GM18858 (cell line): ENCODE measurements at regions not wholly inside any gene's neighbourhood (a gene's known extent, or its start where the extent isn't known, plus 50 kb on each side); places are given as distances from the start of the nearest gene placed in this dataset.
A peak's percentile ranks its signal among the peaks of the same experiment; 100 is the strongest.

ENCODE experiments used
- ATAC-seq: cut with Tn5 transposase; IDR thresholded peaks from one replicate; pipeline ENCODE4 v1.9.1; 2021; ENCODE audit not compliant: unreplicated experiment

DNA sequence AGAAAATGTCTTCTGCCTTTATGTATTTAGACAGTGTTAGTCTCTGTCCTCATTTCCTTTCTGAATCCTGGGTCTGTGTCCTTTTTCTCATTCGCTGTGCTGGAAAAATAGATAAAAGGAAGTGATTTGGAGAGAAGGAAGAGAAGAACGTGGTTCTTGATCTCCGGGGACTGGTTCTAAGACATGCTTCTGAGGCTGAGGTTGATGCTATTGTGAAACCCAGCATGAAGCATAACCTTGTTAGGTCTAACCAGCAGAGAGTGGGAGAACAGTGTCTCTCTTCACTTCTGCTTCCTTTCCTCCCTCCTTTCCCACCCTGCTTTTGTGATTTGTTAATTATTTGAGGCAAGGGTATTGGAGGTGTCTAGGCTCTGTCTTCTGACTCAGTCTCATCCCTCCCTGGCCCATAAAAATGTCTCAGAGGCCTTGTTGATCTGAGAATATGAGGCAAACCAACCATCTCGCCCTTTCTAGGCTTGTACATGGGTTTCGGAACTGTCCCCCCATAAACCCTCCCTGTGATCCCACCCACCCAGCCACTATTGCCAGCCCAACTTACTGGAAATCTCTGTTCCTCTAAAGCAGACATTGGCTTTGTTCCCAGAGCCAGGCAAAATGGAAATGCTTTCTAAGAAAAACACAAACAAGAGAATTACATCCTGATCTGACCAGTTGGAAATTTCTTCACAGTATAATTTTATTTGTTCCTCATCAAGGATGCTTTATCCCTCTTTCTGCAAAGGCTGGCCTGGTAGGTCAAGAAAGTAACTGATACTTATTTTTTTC is 360.6 kb upstream of the TNP1 start:
- no peak for ATAC-seq

DNA sequence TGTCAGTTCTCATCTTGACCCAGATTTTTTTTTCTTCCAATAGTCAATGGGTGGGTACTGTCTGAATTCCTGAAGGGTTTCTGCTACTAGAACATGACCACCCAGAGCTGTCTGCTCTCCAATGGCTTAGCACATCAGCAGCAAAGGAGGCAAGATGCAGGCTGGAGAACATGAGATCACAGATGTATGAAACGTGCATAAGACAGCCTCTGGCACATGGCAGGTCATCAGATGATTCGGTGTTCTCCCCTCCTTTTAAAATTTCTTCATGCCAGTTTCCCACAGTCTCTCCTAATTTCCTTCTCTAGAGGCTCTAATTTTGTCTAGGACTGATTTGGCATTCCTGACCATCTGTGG is 359.3 kb upstream of the TNP1 start:
- no peak for ATAC-seq

DNA sequence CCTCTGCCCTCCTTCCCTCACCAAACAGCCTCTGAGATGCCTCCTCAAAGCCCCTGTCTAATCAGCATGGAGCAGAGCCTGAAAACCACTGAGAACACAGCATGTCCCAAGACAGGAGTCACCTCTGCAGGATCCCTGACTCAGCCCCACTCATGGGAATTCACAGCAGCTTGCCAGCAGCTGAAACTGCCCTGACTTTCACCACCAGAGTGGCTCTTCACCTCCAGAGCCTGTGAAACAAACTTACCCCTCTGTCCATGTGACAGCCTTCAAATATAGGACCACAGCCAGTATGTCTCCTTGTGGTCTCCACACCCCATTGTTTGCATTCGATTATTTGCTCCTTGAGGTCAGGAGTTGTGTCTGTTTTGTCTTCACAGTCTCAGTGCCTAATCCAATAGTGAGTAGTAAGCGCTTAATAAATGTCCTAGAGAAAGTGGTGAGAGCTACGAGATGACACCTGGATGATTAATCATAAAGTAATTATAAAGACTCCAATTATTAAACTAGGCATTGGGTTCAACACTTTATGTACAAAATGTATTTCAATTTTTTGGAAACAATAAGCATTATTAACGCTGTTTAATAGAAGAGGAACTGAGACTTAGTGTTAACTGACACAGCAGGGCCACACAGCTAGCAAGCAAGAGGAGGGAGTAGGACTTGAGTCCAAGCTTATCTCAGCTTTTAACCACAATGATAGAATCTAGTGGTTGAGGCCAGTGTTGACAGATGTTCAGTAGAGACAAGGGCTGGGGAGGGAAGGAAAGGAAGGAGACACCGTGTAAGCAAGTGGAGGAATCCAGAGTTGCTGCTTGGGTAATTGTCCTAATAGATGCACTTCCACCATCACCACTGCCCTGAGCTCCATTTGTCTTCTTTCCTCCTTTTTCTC is 358.7 kb upstream of the TNP1 start:
- ATAC-seq: peak; percentile 42

DNA sequence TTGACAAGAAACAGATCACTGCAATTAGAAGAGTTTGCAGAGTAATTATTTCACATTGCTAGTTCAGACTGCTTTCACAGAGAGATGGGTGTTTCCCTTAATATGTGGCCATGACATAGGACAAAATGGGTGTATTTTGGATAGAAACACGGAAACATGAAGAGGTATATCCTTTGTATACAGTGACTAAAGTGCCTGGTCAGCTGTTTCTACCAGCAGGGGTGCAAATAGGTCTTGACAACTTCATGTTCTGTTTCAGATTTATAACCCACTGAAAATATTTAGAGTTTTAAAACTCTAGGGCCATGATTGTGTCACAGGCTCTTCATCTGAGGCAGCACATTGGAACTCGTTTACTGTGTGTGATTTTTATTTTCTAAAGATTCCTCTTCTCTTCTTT is 357.1 kb upstream of the TNP1 start:
- no peak for ATAC-seq

DNA sequence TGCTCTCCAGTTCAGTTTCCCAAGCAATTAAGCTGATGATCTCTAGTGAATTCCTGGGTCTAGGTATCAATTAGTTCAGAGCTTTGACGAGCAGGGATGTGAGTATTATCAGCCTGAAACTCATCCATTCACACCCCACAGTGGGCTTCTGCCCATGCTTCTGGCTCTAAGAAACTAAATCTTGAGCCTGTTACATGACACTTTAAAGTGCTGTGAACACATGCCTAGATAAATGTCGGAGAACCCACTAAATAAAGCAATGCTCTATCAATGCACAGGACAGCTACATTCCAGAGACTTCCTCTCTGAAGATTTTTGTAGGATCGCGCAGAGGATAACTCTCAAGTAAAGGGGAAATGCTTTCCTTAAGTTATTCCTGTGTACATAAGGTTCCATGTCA is 356.5 kb upstream of the TNP1 start:
- no peak for ATAC-seq

DNA sequence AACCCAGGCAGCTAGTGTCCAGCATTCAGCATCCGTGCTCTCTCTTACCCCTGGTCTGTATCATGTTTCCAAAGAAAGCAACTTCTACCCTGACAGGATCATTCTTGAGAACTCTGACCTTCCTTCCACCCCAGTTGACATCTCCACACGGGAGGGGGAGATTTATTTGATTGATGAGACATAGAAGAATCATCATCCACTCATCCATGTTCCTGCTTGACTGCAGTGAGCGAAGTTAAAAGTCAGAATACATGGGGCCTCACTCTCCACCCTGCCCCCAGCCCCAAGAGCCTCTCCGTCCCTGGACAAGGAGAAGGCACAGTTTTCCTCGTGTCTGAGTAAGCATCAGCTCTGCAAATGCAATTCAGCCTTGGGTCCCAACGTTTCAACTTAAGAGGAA is 356.0 kb upstream of the TNP1 start:
- ATAC-seq: no peak

DNA sequence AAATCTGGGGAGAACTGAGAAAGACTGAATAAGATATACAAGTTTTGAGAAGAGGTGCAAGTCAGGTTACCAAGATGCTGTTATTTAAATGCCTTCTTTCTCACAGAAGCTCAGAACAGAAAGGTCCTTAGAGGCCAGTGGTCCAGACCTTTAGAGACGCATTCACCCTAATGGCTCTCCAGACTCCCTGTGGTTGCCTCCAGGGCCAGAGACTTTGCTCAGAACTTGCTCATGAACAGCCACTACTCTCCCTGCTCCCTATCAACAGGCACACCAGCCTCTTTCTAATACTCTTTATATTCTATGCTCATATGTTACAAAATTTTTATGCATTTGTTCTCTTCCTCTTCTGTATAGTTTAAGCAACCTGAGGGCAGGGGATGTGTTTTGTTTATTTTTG is 349.0 kb upstream of the TNP1 start:
- ATAC-seq: no peak

DNA sequence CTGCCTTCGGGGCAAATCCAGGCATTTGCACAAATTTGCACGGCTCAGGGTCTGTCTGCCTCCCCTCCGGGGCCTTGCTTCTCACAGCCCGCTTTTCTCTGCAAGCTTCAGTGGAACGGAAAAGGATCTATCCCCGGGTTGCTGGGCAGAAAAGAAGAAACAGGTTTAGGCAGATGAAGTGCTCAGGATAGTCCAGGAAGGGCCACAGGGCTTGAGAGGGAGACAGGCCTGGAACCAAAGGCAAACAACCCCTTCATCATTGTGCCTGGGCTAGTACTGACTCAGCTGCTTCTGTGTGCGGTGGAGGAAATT is 347.8 kb upstream of the TNP1 start:
- ATAC-seq: no peak

DNA sequence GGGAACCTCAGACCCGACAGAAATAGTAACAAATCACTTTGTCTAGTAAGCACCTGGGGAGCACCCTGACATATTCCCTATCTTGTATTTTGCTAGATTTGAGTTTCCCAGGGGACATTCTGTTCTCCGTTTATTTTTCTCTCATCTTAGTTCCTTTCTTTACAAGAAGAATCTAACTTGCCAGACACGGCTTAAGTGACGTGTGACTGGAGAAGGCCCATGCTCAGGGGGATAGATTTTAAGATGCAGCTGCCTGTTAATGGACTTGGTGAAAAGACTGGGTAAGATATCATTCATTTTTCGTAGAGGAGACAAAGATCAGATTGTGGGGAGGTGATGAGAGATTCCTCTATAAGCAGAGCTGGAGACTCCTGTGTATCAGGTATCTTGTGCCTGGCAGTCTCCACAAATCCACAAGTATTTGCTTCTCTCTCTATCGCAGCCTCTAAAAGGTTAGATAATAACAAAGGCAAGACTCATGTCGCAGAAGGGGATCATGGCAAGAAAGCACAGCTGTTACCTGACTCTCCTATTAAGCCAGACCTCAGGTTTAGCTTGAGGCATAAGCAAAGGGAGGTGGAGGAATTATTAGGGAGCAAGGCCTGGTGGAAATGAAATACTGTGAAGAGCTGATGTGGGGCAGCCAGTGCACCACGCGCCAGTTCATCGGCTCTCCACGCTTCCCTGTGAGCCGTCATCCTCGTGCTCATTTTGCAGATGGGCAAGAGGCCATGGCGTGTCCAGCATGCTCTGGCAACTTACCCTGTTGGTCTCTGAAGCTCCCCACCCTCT is 347.2 kb upstream of the TNP1 start:
- ATAC-seq: no peak

DNA sequence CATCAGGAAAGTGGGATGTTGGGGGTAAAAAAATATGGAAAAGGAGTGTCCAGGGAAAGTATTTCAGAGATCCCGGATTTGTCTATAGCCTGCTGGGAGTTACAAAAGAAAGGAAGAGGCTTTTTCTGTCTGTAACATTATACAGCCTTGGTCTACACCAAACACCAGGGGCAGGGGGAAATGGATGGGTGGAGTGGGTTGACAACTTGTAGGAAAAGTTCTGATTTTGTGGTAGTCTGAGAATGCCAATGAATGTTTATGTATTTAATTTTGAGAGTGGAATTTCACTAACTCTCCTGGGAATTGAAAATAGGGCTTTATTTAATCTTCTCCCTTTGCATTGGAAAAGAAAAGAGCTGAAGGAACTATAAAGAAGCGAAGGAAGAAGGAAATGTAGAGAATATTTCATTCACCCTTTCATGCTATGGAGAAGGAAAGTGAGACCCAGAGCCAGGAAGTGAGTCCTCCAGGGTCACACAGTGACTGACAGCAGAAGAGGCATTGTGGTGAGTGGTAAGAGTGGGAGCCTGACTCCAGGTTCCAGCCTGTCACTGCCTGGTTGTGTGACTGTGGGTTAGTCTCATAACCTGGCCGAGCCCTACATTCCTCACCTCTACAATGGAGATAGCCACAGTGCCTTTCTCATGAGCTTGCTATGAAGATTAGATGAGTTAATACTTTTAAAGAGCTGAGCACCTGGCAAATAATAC is 346.3 kb upstream of the TNP1 start:
- ATAC-seq: no peak

DNA sequence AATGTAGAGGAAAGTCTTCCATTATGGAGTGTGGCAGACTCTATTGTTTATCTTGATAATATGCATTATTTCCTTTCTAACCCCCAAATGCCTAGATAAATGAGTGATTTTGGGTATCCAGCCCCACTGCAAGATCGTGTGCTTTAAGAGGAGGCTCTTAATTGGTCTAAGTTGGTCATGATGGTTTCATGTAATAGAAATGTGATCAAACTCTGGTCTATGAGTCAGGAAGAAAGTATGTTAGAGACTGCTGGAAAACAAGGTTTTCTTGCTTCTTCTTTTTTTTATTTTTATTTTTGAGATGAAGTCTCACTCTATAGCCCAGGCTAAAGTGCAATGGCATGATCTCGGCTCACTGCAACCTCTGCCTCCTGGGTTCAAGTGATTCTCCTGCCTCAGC is 344.5 kb upstream of the TNP1 start:
- no peak for ATAC-seq

DNA sequence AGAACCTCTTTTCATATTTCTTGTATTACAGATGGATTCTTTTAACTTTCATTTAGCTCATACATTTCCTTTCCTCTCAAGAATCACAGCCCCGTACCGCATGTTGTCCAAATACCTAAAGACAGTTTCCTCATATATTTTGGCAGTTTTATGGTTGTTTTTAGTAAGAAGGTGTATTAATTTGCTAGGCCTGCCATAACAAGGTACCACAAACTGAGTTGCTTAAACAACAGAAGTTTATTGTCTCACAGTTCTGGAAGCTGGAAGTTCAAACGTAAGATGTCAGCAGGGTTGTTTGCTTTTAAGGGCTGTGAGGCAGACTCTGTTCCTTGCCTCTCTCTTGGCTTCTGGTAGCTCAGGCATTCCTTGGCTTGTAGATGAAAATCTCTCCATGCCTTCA is 343.2 kb upstream of the TNP1 start:
- ATAC-seq: no peak

DNA sequence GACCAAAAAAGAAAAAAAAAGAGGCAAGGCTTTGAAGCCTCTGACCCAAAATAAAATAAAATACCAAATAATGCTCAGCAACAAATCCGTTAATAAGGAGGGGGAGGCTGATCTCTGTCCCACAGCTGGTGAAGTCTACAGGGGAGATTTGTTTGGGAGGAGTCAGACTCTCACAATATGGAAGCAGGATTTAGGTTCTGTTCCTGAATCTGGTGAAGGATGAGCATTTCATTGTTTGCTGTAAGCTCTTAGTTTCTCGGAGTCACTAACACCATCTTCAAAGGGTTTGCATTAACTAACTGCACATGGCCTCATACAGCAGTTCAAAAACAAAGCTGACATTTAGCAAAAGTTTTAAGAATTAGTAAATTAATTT is 339.4 kb upstream of the TNP1 start:
- ATAC-seq: no peak

DNA sequence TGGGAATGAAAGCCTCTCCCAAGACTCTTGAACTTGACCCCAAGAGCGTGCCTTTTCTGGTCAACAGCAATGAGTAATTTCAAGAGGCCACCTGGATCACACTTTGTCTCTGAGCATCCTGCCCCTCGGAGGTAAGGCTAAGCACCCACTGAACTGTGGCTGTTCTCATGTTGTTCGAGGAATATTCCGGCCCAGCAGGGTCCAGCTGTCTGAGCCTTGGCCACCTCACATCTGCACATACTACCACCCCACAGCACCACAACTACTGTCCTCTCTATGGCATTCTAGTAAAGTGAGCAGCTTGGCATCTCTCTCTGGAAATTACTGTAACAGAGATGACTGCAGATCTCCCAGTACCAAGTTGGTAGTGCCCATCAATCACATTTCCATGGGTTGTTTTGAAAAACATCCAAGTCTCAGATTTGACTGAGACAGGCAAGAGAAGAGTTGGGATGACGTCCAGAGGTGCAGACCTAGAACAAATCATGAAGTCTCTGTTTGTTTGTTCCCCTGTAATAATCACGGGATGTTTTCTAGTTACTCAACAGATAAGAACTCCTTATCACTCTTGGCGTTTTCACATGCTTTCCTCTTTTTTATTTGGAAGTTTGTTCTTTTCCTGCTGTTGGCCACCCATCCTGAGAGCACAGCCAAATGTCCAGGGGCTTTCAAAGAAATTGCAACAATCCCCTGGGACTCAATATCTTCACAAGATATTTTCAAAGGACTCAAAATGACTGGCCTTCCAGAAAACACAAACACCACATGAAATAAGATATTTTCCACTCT is 336.0 kb upstream of the TNP1 start:
- no peak for ATAC-seq

DNA sequence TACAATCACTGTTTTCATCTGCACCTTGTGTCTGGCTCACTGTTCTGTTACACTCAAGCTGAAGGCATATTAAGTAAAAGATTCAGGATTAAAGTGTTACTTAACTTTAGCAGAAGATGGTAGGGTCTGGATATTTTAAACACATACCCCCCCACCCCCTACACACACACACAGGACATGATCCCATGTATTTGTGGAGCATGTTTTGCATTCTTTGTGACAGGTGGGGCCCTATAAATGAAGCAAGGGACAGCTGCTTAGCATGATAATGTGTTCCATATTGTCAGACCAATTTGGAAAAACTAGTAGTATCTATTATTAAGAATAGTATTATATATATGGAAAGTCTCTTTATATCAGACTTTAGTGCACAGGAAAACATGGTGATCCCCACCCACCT is 335.2 kb upstream of the TNP1 start:
- ATAC-seq: no peak

DNA sequence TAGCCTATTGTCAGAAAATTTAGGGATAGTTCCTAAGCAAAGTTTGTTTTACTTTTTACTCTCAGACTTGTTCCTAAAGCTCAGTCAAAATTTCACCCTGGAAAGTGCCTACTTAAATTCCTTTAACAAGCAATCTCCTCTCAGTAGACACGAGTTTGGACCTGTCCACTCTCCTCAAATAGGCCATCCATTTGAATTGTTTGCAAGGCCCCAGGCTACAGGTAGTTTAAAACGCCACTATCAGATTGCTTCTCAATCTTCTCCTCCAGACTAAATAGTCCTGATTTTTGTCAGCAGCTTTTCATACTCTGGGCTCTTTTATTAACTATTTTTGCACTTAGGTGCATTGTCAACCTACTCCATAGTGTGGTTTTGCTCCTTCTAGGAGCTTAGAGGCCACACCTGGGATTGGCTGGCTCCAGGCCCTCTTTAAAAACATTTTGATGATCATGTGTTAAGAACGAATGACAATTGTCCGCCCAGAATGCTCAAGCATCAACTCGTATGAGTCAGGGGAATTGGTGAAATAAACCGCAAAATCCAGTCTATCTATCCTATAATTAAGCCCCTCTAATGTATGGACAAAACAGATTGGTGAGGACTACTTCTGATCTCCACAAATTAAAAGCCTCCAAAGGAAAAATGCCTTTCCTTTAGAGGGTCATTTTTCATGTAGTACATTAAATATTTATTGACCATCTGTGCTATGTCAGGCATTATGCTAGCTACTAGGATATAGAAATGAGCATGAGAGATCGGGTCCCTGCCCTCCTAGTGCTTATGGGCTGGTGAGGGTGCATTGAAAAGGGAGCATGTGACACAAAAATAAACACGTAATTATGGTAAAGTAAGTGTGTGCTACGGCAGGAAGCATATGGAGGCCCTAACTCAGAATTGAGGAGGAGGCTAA is 333.8 kb upstream of the TNP1 start:
- ATAC-seq: no peak

DNA sequence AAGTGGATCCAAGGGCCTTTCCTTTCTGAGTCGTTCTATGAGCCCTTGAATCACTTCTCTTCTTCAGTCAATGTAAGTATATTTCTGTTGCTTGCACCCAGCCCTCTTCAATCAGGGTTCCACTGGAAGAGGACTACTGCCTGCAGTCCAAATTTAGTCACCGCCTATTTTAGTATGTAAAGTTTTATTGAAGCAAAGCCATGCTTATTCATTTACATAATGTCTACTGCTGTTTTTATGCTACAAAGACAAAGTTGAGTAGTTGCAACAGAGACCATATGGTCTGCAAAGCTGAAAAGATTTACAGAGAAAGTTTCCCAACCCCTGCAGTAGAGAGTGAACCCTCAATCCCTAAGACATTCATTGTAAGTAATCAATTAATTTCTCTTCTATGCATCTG is 332.5 kb upstream of the TNP1 start:
- ATAC-seq: no peak

DNA sequence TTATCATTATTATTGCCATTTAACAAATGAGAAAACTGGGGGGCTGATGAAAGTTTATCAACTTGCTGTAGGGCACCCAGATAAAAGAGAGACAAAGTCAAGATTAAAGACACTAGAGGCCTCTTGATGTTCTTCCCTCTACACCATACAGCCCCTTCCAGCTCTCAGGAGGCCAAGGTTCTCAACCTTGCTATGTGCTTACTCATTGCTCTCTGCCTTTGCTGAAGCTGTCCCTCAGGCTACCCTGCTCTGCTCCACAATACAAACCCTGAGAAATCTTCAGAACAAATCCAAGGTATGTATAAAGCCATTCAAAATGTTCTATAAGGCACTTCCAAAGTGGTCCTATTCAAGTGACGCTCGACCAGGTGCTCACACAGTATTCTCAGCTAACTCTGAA is 329.9 kb upstream of the TNP1 start:
- ATAC-seq: no peak

DNA sequence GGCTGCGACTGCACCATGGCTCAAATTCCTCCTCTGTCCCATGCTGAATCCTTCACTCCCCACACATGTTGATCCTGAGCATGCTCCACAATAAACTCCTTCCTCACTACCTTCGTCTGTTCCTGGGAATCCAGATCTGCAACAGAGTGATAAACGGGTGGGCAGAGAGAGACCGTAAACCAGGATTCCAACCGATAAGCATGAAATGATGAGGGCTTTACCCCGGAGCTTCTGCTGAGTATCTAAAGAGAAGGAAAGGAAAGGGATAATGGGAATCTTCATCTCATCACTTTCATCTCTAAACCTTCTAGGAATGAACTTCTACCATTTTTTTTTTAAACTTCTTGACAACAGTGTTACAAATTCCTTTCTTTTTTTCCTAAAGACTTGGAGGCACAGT is 329.3 kb upstream of the TNP1 start:
- no peak for ATAC-seq
